ENCODE measurements at regions not wholly inside any gene's neighbourhood (a gene's known extent, or its start where the extent isn't known, plus 50 kb on each side); places are given as distances from the start of the nearest gene placed in this dataset.

- DNase-seq (ENCODE audit: low read depth), result peak; percentile 2
These were observed 515.3 kb downstream of the EPHB1 start for GRCh38 chr3:135310317-135310716.

- no peak for DNase-seq (ENCODE audit: low read depth)
These were observed 516.6 kb downstream of the EPHB1 start for GRCh38 chr3:135311699-135312098.

GRCh38 chr3:135314237-135314636 lies 519.2 kb downstream of the EPHB1 start:
- DNase-seq (ENCODE audit: low read depth), result no peak

- no peak for DNase-seq (ENCODE audit: low read depth)
These were observed 529.2 kb downstream of the EPHB1 start for GRCh38 chr3:135324301-135324700.

- no peak for DNase-seq (ENCODE audit: low read depth)
These were observed 530.0 kb downstream of the EPHB1 start for GRCh38 chr3:135325096-135325495.

- DNase-seq (ENCODE audit: low read depth), result no peak
These were observed 530.7 kb downstream of the EPHB1 start for GRCh38 chr3:135325726-135326235.

- DNase-seq (ENCODE audit: low read depth), result no peak
These were observed 531.8 kb downstream of the EPHB1 start for GRCh38 chr3:135326851-135327250.

- no peak for DNase-seq (ENCODE audit: low read depth)
These were observed 533.0 kb downstream of the EPHB1 start for GRCh38 chr3:135328036-135328435.

GRCh38 chr3:135329479-135329878 lies 534.4 kb downstream of the EPHB1 start:
- DNase-seq (ENCODE audit: low read depth), result no peak

GRCh38 chr3:135337192-135337591 lies 542.1 kb downstream of the EPHB1 start:
- DNase-seq (ENCODE audit: low read depth), result no peak

- no peak for DNase-seq (ENCODE audit: low read depth)
These were observed 553.6 kb downstream of the EPHB1 start for GRCh38 chr3:135348690-135349089.

GRCh38 chr3:135349254-135349948 lies 554.3 kb downstream of the EPHB1 start:
- DNase-seq (ENCODE audit: low read depth), result no peak

- no peak for DNase-seq (ENCODE audit: low read depth)
These were observed 557.2 kb downstream of the EPHB1 start for GRCh38 chr3:135352213-135352612.

GRCh38 chr3:135362889-135363288 lies 567.8 kb downstream of the EPHB1 start:
- DNase-seq (ENCODE audit: low read depth), result no peak

GRCh38 chr3:135364676-135365075 lies 569.6 kb downstream of the EPHB1 start:
- no peak for DNase-seq (ENCODE audit: low read depth)

GRCh38 chr3:135366816-135367215 lies 571.8 kb downstream of the EPHB1 start:
- no peak for DNase-seq (ENCODE audit: low read depth)

- no peak for DNase-seq (ENCODE audit: low read depth)
These were observed 573.3 kb downstream of the EPHB1 start for GRCh38 chr3:135368316-135368715.

GRCh38 chr3:135368781-135369180 lies 573.7 kb downstream of the EPHB1 start:
- no peak for DNase-seq (ENCODE audit: low read depth)

GRCh38 chr3:135374571-135374970 lies 579.5 kb downstream of the EPHB1 start:
- DNase-seq (ENCODE audit: low read depth), result no peak

GRCh38 chr3:135382188-135382587 lies 583.3 kb upstream of the PPP2R3A start:
- DNase-seq (ENCODE audit: low read depth), result no peak

- DNase-seq (ENCODE audit: low read depth), result no peak
These were observed 582.9 kb upstream of the PPP2R3A start for GRCh38 chr3:135382621-135383020.

- DNase-seq (ENCODE audit: low read depth), result no peak
These were observed 582.2 kb upstream of the PPP2R3A start for GRCh38 chr3:135383301-135383700.

- DNase-seq (ENCODE audit: low read depth), result no peak
These were observed 573.4 kb upstream of the PPP2R3A start for GRCh38 chr3:135392151-135392550.

- DNase-seq (ENCODE audit: low read depth), result no peak
These were observed 572.4 kb upstream of the PPP2R3A start for GRCh38 chr3:135393159-135393558.
